CD4-positive, alpha-beta T cell treated with Interleukin-4 for 1 hour (primary cell): ENCODE measurements at regions not wholly inside any gene's neighbourhood (a gene's known extent, or its start where the extent isn't known, plus 50 kb on each side); places are given as distances from the start of the nearest gene placed in this dataset.

ENCODE experiments used
- DNase-seq, 2 donors: peaks; one replicate each; pipeline ENCODE4 v3.0.0-alpha.2; 2020 to 2022

GRCh38 chr2:144067506-144067905 is 452.4 kb downstream of the ZEB2 start:
- no peak for DNase-seq

GRCh38 chr2:144063602-144064001 is 456.3 kb downstream of the ZEB2 start:
- DNase-seq, result no peak

- DNase-seq, result no peak
Measured at GRCh38 chr2:144054911-144055310, 465.0 kb downstream of the ZEB2 start.

- DNase-seq, result no peak
Measured at GRCh38 chr2:144052083-144052482, 467.8 kb downstream of the ZEB2 start.

- no peak for DNase-seq
Measured at GRCh38 chr2:144049137-144049536, 470.8 kb downstream of the ZEB2 start.

- no peak for DNase-seq
Measured at GRCh38 chr2:144048631-144049060, 471.3 kb downstream of the ZEB2 start.

GRCh38 chr2:144042751-144043150 is 477.2 kb downstream of the ZEB2 start:
- no peak for DNase-seq

- no peak for DNase-seq
Measured at GRCh38 chr2:144041612-144042011, 478.3 kb downstream of the ZEB2 start.

- no peak for DNase-seq
Measured at GRCh38 chr2:144040834-144041233, 479.1 kb downstream of the ZEB2 start.

GRCh38 chr2:144032566-144032965 is 487.4 kb downstream of the ZEB2 start:
- no peak for DNase-seq

- DNase-seq, result no peak
Measured at GRCh38 chr2:144030791-144031190, 489.1 kb downstream of the ZEB2 start.

- DNase-seq, result no peak
Measured at GRCh38 chr2:144027593-144027992, 492.3 kb downstream of the ZEB2 start.

GRCh38 chr2:144026753-144027152 is 493.2 kb downstream of the ZEB2 start:
- no peak for DNase-seq

- DNase-seq, result no peak
Measured at GRCh38 chr2:144020047-144020446, 499.9 kb downstream of the ZEB2 start.

GRCh38 chr2:144015655-144016245 is 504.2 kb downstream of the ZEB2 start:
- DNase-seq, result no peak

GRCh38 chr2:144015036-144015435 is 504.9 kb downstream of the ZEB2 start:
- no peak for DNase-seq

- DNase-seq, result no peak
Measured at GRCh38 chr2:144014103-144014502, 505.8 kb downstream of the ZEB2 start.

- no peak for DNase-seq
Measured at GRCh38 chr2:144012304-144012703, 507.6 kb downstream of the ZEB2 start.

GRCh38 chr2:144011553-144011952 is 508.4 kb downstream of the ZEB2 start:
- DNase-seq, result no peak

GRCh38 chr2:144011098-144011497 is 508.8 kb downstream of the ZEB2 start:
- DNase-seq, result no peak

- DNase-seq, result no peak
Measured at GRCh38 chr2:144010096-144010836, 509.7 kb downstream of the ZEB2 start.

- DNase-seq, result no peak
Measured at GRCh38 chr2:144006139-144006538, 513.8 kb downstream of the ZEB2 start.

- DNase-seq, result no peak
Measured at GRCh38 chr2:144004742-144005141, 515.2 kb downstream of the ZEB2 start.

GRCh38 chr2:144003460-144004075 is 516.4 kb downstream of the ZEB2 start:
- no peak for DNase-seq
